ENCODE measurements at regions not wholly inside any gene's neighbourhood (a gene's known extent, or its start where the extent isn't known, plus 50 kb on each side); places are given as distances from the start of the nearest gene placed in this dataset.

DNA sequence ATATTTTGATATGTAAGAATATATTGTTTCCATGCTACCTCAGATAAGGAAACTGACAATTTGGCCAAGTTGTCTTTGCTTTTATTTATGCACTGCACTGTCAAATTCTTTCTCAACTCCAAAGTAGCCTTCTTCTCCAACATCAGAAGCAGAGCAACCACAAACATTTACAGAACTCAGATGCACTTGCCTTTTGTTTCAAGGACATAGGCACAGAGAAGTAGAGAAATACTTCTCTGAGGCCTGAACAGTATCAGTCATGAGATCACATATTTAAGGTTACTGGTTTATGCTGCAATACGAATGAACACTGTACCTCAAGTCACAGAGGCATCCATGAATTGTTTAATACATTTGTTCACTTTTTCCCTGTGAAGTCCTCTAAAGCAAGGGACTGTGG, 606.1 kb upstream of the SLIT2 start:
- intact Hi-C loops (cut with DNase I) = no loop called here
- no peaks in the 10 kb centered on the region for H3K36me3 ChIP-seq
- no peak for DNase-seq
- H3K27ac ChIP-seq = no peak overlapping the region
- WGBS, 2 donors = 67 to 69% methylated on average over 1 of the region's 1 CpG
- no peaks in the 10 kb centered on the region for H3K4me1 ChIP-seq
- H3K27me3 ChIP-seq = no peaks in the 10 kb centered on the region
- no peak overlapping the region for H3K4me3 ChIP-seq
- TF ChIP-seq, protein P1, sequence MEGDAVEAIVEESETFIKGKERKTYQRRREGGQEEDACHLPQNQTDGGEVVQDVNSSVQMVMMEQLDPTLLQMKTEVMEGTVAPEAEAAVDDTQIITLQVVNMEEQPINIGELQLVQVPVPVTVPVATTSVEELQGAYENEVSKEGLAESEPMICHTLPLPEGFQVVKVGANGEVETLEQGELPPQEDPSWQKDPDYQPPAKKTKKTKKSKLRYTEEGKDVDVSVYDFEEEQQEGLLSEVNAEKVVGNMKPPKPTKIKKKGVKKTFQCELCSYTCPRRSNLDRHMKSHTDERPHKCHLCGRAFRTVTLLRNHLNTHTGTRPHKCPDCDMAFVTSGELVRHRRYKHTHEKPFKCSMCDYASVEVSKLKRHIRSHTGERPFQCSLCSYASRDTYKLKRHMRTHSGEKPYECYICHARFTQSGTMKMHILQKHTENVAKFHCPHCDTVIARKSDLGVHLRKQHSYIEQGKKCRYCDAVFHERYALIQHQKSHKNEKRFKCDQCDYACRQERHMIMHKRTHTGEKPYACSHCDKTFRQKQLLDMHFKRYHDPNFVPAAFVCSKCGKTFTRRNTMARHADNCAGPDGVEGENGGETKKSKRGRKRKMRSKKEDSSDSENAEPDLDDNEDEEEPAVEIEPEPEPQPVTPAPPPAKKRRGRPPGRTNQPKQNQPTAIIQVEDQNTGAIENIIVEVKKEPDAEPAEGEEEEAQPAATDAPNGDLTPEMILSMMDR (IDR thresholded peaks at IDR 0.05) = no peak
- no peak for TF ChIP-seq POLR2A (IDR thresholded peaks at IDR 0.05)
- H3K9me3 ChIP-seq = no peaks in the 10 kb centered on the region

DNA sequence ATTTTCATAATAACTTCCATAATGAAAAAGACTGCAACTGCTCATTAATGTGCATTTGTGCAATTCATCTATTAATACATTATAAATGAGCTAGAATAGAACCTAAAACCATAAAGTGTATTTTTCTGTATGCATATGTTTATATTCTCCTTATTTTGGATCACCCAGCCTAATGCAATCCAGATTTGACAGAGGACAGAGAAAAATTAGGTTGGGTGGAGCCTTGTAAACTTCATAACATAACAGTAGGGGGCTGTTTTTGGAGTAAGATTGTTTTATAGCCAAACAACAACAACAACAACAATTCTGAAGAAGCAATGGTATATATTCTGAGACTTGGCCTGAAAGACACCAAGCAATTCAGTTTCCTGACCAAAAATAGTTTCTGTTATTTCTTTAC, 615.3 kb upstream of the SLIT2 start:
- TF ChIP-seq POLR2A (IDR thresholded peaks at IDR 0.05) = no peak
- TF ChIP-seq, protein P1 (IDR thresholded peaks at IDR 0.05) = no peak
- H3K27ac ChIP-seq = no peak overlapping the region
- peaks cover 0 to 5% (median 0%) of the 10 kb centered on the region in 3 donors for H3K9me3 ChIP-seq
- no peaks in the 10 kb centered on the region for H3K27me3 ChIP-seq
- intact Hi-C loops (cut with DNase I) = no loop called here
- no peak for DNase-seq
- no peak overlapping the region for H3K4me3 ChIP-seq
- H3K4me1 ChIP-seq = no peaks in the 10 kb centered on the region
- H3K36me3 ChIP-seq = no peaks in the 10 kb centered on the region

DNA sequence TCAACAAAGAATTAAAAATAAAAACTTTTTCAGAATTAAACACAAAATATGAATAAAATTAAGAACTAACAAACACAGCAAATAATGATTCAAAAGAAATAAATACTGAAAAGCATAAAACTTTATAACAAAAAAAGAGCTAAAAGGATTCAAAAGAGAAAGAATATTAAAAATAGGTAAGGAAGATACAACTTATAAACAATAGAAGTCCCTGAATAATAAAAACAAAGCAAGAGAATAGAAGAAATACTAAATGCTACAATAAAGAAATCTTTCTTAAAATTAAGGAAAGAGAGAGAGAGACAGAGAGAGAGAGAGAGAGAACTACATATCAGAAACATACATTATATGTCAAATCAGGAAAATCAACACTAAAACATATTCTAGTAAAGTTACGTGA, 619.9 kb upstream of the SLIT2 start:
- no peak for TF ChIP-seq POLR2A (IDR thresholded peaks at IDR 0.05)
- TF ChIP-seq, protein P1 (IDR thresholded peaks at IDR 0.05) = no peak
- Histone ChIP-seq H3K27ac (no peak overlapping the region), H3K9me3 (peaks cover 0 to 5% (median 0%) of the 10 kb centered on the region in 3 donors), H3K4me3 (no peak overlapping the region), H3K27me3 (no peaks in the 10 kb centered on the region), H3K36me3 (no peaks in the 10 kb centered on the region), H3K4me1 (no peaks in the 10 kb centered on the region)
- no peak for DNase-seq
- 88 to 89% methylated on average over 1 of the region's 1 CpG for WGBS, 2 donors
- intact Hi-C loops (cut with DNase I) = no loop called here

DNA sequence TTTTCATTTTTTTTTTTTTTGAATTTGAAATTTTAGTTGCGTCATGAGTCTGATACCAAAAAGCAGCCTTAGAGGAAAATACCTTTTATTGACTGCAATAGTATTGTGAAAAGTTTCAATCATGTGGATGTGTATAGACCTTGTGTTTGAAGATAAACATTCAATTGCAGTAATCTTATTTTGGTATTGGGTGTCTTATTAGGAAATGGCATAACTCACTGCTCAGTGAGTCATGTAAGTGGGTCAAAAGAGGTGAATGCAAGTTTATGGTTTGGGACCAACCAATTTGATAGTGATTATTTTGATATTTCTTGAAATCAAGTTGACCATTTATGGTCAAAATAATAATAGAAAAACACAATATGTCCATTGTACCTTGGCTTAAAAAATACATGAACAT, 627.8 kb upstream of the SLIT2 start:
- TF ChIP-seq POLR2A (IDR thresholded peaks at IDR 0.05) = no peak
- TF ChIP-seq, protein P1 (IDR thresholded peaks at IDR 0.05) = no peak
- WGBS, 2 donors = 87 to 94% methylated on average over 1 of the region's 1 CpG
- H3K36me3 ChIP-seq = no peaks in the 10 kb centered on the region
- DNase-seq = no peak
- intact Hi-C loops (cut with DNase I) = no loop called here
- H3K4me1 ChIP-seq = no peaks in the 10 kb centered on the region
- no peak overlapping the region for H3K27ac ChIP-seq
- no peaks in the 10 kb centered on the region for H3K27me3 ChIP-seq
- H3K9me3 ChIP-seq = no peaks in the 10 kb centered on the region
- H3K4me3 ChIP-seq = no peak overlapping the region

DNA sequence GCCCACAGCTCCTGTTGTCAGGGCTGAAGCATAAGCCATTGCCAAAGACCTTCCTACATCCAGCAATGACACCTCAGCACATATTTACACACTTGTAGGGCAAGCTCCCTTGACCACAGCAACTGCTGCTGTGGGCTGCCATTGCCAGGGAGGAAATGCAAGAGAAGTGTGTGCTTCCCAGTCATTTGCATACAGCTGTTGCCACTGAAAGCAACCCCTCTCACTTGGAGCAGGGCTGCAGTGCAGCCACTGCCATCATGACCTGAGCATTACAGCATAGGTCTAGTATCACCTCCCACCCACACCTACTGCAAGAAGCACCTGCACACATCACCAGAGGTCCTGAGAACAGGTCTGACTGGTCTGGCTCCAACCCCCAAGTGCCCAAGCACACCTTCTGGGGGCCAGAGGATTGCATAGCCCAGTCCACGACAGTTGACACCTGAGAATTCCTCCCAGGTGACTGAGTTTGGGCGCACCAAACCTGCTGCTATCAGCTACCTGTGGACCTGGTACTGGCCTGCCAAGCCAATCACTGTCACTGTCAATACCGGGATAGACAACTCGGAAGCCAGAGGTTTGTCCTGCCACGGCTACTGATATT, 636.5 kb upstream of the SLIT2 start:
- Histone ChIP-seq H3K4me3 (no peak overlapping the region), H3K27ac (no peak overlapping the region), H3K27me3 (no peaks in the 10 kb centered on the region), H3K36me3 (no peaks in the 10 kb centered on the region), H3K4me1 (no peaks in the 10 kb centered on the region), H3K9me3 (peaks cover 0 to 7% (median 4%) of the 10 kb centered on the region in 3 donors)
- TF ChIP-seq, protein P1 (IDR thresholded peaks at IDR 0.05) = no peak
- no peak for TF ChIP-seq POLR2A (IDR thresholded peaks at IDR 0.05)
- WGBS, 2 donors = 100% methylated on average over 1 of the region's 5 CpGs; no CpG with 5 or more reads in 1 of the 2 donors
- intact Hi-C loops (cut with DNase I) = no loop called here
- DNase-seq = no peak

Data from esophagus squamous epithelium (tissue), 5 donors.